HG02623 (cell line): ENCODE measurements at regions not wholly inside any gene's neighbourhood (a gene's known extent, or its start where the extent isn't known, plus 50 kb on each side); places are given as distances from the start of the nearest gene placed in this dataset.

Experiments used
- ATAC-seq: cut with Tn5 transposase; IDR thresholded peaks from one replicate; pipeline ENCODE4 v1.9.1; 2021; ENCODE audit warnings: moderate library complexity; ENCODE audit not compliant: unreplicated experiment

GRCh38 chr20:11195899-11196558 is 522.2 kb upstream of the JAG1 start:
- ATAC-seq = no peak

DNA sequence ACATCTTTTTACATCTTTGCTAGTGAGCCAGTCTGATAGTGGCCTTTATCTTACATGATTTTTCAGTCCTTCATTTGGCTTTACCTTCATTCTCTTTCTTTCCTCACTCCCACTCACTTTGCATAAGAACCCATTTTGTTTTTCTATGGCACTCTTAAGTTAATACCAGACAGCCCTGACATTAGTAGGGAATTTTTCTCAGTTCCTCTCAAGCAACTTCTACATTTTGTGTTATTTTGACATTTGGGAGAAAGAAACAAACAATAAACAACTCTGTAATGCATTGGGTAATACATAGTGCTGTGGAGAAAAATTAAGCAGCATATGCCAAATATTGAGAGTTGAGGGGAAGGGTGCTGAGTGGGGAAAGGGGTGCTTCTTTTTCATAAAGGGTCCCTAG is 524.1 kb upstream of the JAG1 start:
- ATAC-seq = no peak

- no peak for ATAC-seq
Observed at GRCh38 chr20:11200423-11200822, 526.6 kb upstream of the JAG1 start.

- peak; percentile 85 for ATAC-seq
Observed at GRCh38 chr20:11204926-11205768, 531.3 kb upstream of the JAG1 start.

GRCh38 chr20:11205769-11206362 is 532.1 kb upstream of the JAG1 start:
- no peak for ATAC-seq

DNA sequence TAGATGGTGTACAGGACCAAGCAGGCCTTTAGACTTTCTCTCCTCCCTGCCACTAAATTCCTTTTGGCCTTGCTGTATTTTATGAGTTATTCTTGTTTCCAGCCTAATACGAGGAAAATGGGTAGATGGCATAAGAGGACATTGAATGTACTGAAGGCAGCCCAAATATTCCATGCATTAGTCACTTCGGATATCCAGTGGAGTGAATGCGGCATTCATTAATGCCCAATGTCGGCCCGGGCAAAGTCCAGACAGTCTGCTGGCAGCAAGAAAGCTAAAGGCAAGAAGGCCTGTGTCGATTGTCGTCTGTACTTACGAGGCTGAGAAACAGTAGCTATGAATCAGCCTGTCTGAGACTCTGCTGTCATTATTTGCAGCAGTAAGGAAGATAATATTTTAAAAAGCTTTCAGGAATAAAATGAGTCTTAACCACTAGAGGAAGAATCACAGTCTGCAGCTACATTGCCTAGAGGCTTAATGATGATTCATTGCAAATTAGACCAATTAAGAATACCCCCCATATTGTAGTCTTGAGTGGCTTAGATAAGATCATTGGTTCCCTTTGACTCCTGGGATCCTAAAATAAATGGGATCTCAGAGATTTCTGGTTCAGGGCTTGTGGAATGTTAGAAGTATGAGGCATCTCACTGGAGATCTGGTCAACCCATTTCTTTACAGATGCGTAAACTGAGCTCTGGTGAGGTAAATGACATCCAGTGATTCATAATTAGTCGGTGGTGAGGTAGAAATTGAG is 534.1 kb upstream of the JAG1 start:
- ATAC-seq = no peak

DNA sequence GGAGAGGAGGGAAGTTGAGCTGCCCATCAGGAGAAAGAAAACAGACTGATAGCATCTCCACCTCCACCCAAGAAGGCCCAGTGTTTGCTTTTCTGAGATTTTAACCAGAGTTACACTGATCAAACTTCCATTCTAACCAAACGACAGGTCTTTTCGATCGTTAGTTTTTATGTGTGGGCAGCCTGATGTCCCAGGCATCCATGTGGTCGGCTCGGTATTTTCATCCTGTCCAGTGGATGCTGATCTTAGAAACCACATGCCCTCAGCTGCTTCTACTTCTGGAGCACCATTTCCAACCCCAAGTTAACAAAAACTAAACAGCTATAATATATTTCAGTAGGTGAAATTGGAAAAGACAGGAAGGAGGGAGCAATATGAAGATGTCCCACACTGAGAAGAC is 536.8 kb upstream of the JAG1 start:
- ATAC-seq = no peak

GRCh38 chr20:11212272-11212671 is 538.5 kb upstream of the JAG1 start:
- ATAC-seq = no peak

- no peak for ATAC-seq
Observed at GRCh38 chr20:11212902-11213301, 539.1 kb upstream of the JAG1 start.

GRCh38 chr20:11214256-11214840 is 540.5 kb upstream of the JAG1 start:
- no peak for ATAC-seq

DNA sequence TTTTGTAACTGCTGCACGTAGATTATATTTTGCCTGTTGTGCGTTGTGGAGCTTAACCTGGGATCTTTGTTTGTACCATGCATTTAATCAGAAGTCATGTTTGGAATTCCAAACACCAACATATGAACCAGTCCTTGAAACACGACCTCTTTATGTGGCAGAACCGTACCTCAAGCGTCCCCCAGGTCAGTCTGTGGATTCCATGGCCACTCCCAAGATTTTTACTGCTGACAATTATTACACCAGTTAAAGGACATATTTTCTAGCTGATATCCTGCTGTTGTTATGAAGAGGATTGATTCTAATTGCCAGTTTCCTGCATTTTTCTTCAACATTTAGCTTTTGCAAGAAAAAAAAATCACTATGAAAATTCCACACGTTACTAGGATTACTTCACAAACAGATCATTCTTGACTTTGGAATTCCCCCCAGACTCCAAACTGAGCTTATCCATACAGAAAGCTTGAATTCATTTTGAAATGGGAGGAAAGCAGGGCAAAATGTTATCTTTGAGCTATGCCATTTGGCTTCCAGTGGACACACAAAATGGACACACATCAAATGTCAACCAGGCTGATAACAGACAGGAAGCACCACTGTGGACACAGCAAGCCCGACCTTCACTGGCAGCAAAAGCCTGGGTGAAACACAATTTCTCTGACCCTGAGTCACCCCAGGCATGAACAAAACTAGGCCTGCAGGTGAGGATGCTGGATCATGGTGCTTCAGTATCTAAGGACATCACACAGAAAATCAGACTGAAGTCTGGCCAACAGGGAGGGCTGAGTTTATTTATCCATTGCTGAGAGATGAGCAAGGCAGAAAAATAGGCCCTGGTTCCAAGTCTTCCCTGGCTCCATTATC is 542.9 kb upstream of the JAG1 start:
- ATAC-seq = no peak

GRCh38 chr20:11217326-11218172 is 543.8 kb upstream of the JAG1 start:
- no peak for ATAC-seq

GRCh38 chr20:11218173-11218680 is 544.4 kb upstream of the JAG1 start:
- ATAC-seq = no peak

DNA sequence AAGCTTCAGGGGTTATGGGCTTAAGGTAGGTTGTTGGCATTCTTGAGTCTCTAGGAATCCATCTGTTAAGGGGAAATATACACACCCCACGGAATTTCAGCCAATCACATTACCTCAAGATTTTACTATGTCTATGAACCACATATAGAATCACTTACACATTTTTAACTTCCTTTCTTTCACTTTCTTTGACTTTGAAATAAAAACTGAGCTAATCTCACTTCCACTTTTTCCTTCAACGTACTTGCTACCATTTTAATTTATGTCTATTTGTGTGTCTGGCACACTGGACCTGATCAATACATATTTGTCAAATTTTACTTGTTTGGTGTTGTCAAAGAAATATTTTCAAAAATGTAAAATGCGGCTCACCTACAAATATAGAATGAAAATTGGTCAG is 545.4 kb upstream of the JAG1 start:
- ATAC-seq = peak; percentile 63

DNA sequence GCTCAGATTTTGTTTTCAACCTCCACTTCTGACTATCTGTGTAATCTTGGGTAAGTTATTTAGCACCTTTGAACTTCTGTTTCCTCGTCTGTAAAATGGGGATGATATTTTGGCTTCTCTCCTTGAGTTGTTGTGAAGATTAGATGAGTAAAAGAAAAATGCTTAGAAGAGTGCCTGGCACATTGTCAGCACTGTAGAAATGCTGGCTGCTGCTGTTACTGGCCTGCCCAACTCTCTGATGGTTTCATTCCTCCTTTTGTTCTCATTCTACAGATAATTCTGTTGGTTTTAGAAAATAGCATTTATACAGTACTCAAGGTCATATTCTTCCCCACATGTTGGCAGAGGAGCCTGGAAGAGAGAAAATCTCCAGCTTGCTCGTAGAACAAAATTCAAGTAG is 547.2 kb upstream of the JAG1 start:
- ATAC-seq = no peak

DNA sequence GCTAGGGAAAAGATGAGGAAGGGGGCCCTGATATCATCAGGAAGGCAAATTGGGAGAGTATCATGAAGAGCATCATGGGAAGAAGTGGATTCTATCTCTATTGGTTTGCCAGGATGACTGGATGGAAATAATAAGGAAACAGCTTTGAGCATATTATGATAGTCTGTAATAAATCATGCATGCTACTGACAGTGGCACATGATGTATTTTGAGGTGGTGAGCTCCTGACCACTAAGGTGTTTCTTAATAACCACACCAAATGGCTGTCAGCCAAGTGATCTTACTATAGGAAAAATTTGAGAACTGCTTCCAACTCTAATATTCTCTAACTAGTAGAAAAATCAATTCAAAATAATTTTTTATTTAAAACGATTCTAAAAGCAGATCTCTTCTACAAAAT is 548.4 kb upstream of the JAG1 start:
- no peak for ATAC-seq

DNA sequence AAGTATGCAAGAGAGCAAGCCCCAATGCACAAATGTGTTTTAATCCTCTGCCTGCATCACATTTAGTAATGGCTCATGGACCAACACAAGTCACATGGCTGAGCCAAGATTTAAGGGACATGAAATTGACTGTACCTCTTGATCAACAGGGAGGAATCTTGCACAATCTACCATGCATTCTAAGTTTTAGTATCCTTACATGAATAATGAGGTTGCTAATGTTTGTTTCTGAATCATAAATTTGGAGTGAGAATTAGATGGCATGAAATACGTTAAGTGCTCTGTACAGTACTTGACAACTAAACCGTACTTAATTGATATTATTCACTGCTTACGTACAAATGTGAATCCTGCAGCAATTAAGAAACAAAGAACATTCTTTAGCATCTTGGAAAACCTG is 553.8 kb upstream of the JAG1 start:
- no peak for ATAC-seq

DNA sequence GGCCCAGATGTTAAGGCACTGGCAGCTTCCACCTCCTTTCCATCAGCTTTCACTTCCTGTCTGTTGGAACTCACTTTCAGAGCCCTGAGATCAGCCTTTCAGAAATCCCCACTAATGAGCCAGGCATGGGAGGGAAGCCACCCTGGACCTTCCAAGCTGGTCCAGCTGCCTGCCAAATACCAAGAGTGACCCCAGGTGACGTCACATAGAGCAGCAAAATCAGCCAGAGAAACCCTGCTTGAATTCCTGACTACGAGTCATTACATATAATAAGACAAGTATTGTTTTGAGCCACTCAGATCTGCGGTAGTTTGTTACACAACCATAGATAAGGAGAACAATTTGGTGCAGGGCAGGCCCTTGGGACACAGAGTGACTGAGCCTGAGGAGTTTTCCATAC is 556.0 kb upstream of the JAG1 start:
- ATAC-seq = no peak

DNA sequence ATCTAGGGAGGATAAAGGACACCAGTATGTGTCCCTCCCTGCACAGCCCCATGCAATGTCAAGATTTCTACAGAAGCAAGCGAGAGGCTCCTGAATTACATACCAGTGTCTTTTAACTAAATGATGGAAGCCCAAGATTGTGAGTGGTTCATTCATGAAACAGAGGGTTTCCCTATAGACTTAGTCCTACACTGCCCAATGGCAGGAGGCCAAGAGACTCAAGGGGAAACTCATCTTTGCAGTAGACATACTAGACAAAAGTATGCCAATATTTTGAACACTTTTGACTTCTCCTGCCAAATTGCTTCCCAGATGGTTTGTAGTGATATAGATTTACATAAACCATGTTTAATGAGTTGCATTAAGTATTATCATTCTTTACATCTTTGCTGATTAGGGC is 557.2 kb upstream of the JAG1 start:
- ATAC-seq = no peak
